ENCODE measurements at regions not wholly inside any gene's neighbourhood (a gene's known extent, or its start where the extent isn't known, plus 50 kb on each side); places are given as distances from the start of the nearest gene placed in this dataset.

DNA sequence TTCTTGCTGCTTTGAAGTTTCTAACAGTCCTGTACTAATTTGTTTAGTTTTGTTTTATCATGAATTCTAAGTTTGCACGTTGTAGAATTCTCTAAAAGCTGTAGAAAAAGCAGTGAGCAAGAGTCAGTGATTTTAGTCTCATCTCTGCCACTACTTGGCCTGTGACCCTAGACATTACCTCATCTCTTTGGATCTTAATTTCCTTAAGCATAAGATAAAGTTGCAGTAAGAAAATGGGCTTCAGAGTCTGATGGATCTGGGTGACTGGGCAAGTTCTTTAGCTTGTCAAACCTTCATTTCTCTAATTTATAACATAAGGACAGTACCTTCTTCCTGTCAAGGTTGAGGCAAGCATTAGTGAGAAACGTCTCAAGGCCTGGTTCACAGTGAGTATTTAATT, 247.9 kb downstream of the DMRT2 start:
- TF ChIP-seq, protein P1, sequence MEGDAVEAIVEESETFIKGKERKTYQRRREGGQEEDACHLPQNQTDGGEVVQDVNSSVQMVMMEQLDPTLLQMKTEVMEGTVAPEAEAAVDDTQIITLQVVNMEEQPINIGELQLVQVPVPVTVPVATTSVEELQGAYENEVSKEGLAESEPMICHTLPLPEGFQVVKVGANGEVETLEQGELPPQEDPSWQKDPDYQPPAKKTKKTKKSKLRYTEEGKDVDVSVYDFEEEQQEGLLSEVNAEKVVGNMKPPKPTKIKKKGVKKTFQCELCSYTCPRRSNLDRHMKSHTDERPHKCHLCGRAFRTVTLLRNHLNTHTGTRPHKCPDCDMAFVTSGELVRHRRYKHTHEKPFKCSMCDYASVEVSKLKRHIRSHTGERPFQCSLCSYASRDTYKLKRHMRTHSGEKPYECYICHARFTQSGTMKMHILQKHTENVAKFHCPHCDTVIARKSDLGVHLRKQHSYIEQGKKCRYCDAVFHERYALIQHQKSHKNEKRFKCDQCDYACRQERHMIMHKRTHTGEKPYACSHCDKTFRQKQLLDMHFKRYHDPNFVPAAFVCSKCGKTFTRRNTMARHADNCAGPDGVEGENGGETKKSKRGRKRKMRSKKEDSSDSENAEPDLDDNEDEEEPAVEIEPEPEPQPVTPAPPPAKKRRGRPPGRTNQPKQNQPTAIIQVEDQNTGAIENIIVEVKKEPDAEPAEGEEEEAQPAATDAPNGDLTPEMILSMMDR (IDR thresholded peaks at IDR 0.05), result no peak
- TF ChIP-seq POLR2A (IDR thresholded peaks at IDR 0.05) (no peak), POLR2AphosphoS5 (IDR thresholded peaks at IDR 0.05) (no peak)

Measured in transverse colon (tissue), 4 donors.